Panc1 (cell line): ENCODE measurements at regions not wholly inside any gene's neighbourhood (a gene's known extent, or its start where the extent isn't known, plus 50 kb on each side); places are given as distances from the start of the nearest gene placed in this dataset.

Experiments
- ATAC-seq: fragments of 200-7000 bp; cut with Tn5 transposase; 2 replicates; pipeline ENCODE4 v1.9.1; 2020; ENCODE audit warnings: mild to moderate bottlenecking, moderate library complexity
- BruUV-seq: library from RNA; stranded (reverse); fragments of 400-500 nt; replicated peaks from 2 replicates; lab custom pipeline; 2021; lab: Mats Ljungman, UMichigan
- CTCF ChIA-PET: fragments of 300-600 bp; sonication (Branson Sonifier 250); formaldehyde crosslinking; loops from one replicate; lab custom pipeline; 2022; ENCODE audit warnings: antibody characterized with exemption; lab: Charles Lee
- POLR2A ChIA-PET: fragments of 300-600 bp; sonication (Branson Sonifier 250); formaldehyde crosslinking; loops from one replicate; lab custom pipeline; 2022; ENCODE audit warnings: antibody characterized with exemption; lab: Charles Lee
- DNase-seq: peaks from one replicate; pipeline ENCODE4 v3.0.0-alpha.2; 2010; ENCODE audit warnings: low read depth, low spot score
- H3K27ac ChIP-seq: 2 replicates; pipeline ENCODE4 v1.5.1; 2011; ENCODE audit warnings: mild to moderate bottlenecking, low read length, inconsistent platforms
- H3K27me3 ChIP-seq: fragments of 200-500 bp; sonication (Bioruptor generic); 2 replicates; pipeline ENCODE4 v1.6.0; 2014; ENCODE audit warnings: low read length, inconsistent platforms; ENCODE audit not compliant: control insufficient read depth, insufficient read depth
- H3K36me3 ChIP-seq: fragments of 200-500 bp; sonication (Bioruptor generic); 2 replicates; pipeline ENCODE4 v1.5.1; 2014; ENCODE audit warnings: inconsistent platforms, mild to moderate bottlenecking, low read length, moderate library complexity; ENCODE audit not compliant: control insufficient read depth, insufficient read depth
- H3K4me1 ChIP-seq: 2 replicates; pipeline ENCODE4 v1.5.1; 2011; ENCODE audit warnings: inconsistent platforms, mild to moderate bottlenecking, low read length, moderate library complexity; ENCODE audit not compliant: control insufficient read depth, insufficient read depth
- H3K4me3 ChIP-seq, 2 experiments: 2 replicates each; pipeline ENCODE4 v1.5.1; 2011 to 2012; ENCODE audit warnings: low read depth in 2 of 2, low read length in 2 of 2, mild to moderate bottlenecking in 2 of 2, inconsistent platforms in 1 of 2, moderate library complexity in 1 of 2
- H3K9me3 ChIP-seq: fragments of 200-500 bp; sonication (Bioruptor generic); 2 replicates; pipeline ENCODE4 v1.5.1; 2014; ENCODE audit warnings: low read depth, mild to moderate bottlenecking, inconsistent platforms, low read length, moderate library complexity; ENCODE audit not compliant: control insufficient read depth, insufficient read depth
- CTCF ChIP-seq: fragments of 450-650 bp; IDR thresholded peaks from 2 replicates; pipeline ENCODE4 v1.5.1; 2017; ENCODE audit warnings: mild to moderate bottlenecking
- POLR2AphosphoS5 ChIP-seq: IDR thresholded peaks from 2 replicates; pipeline ENCODE4 v1.6.1; 2012; ENCODE audit warnings: mild to moderate bottlenecking, low read depth, low read length, moderate library complexity
- REST ChIP-seq, 2 experiments: IDR thresholded peaks; 2 replicates each; pipeline ENCODE4 v1.6.1; 2011 to 2012; ENCODE audit warnings: low read depth in 2 of 2, control low read depth in 1 of 2, low read length in 1 of 2, mild to moderate bottlenecking in 1 of 2, moderate library complexity in 1 of 2; ENCODE audit not compliant: insufficient read depth in 1 of 2
- SIN3A ChIP-seq: IDR thresholded peaks from 2 replicates; pipeline ENCODE4 v1.6.1; 2012; ENCODE audit warnings: low read depth, mild to moderate bottlenecking, low read length, moderate library complexity, borderline replicate concordance; ENCODE audit not compliant: insufficient read depth
- TCF7L2 ChIP-seq: IDR thresholded peaks from 2 replicates; pipeline ENCODE4 v1.6.1; 2011; ENCODE audit warnings: mild to moderate bottlenecking, low read depth, low read length, inconsistent platforms
- in situ Hi-C: cut with HindIII; loops from 2 replicates; pipeline ENCODE4 v1.10.0; 2016; ENCODE audit warnings: low sequenced_read_pairs, low pct_unique_long_range_greater_than_20kb
- intact Hi-C: fragments of 100-400 bp; cut with micrococcal nuclease; formaldehyde crosslinking; loops from one replicate; pipeline ENCODE4 v1.10.0; 2022; ENCODE audit not compliant: unreplicated experiment

- no peak for ATAC-seq
- no peaks in the 10 kb centered on the region for H3K27me3 ChIP-seq
- no peak overlapping the region for H3K27ac ChIP-seq
- H3K4me1 ChIP-seq = no peaks in the 10 kb centered on the region
- ChIA-PET POLR2A (no interaction called here), CTCF (no interaction called here)
- TF ChIP-seq CTCF (no peak), TCF7L2 (no peak), SIN3A (no peak), REST (IDR thresholded peaks at IDR 0.05; ENCODE audit: insufficient read depth in 1 of 2, low read depth in 2 of 2, low read length in 1 of 2) (no peak), POLR2AphosphoS5 (no peak)
- H3K36me3 ChIP-seq = no peaks in the 10 kb centered on the region
- intact Hi-C loops (no loop called here), in situ Hi-C loops (no loop called here)
- BruUV-seq = no TSS peak
- no peaks in the 10 kb centered on the region for H3K9me3 ChIP-seq
- no peak for DNase-seq
- H3K4me3 ChIP-seq = no peak overlapping the region
These were observed 237.5 kb downstream of the ACTR3 start for GRCh38 chr2:114127372-114127771.

GRCh38 chr2:114128263-114128662 lies 238.4 kb downstream of the ACTR3 start:
- BruUV-seq = no TSS peak
- no peak for DNase-seq
- POLR2A ChIA-PET = no interaction called here

More at GRCh38 chr2:114128263-114128662, 238.4 kb downstream of the ACTR3 start:
- intact Hi-C loops (no loop called here), in situ Hi-C loops (no loop called here)
- Histone ChIP-seq H3K27ac (no peak overlapping the region), H3K4me3 (no peak overlapping the region), H3K9me3 (no peaks in the 10 kb centered on the region), H3K36me3 (no peaks in the 10 kb centered on the region), H3K27me3 (no peaks in the 10 kb centered on the region), H3K4me1 (no peaks in the 10 kb centered on the region)
- CTCF ChIA-PET = no interaction called here
- TF ChIP-seq SIN3A (no peak), REST (IDR thresholded peaks at IDR 0.05; ENCODE audit: insufficient read depth in 1 of 2, low read depth in 2 of 2, low read length in 1 of 2) (no peak), POLR2AphosphoS5 (no peak), CTCF (no peak), TCF7L2 (no peak)
- no peak for ATAC-seq
